Medulla oblongata (tissue), 1 donor: ENCODE measurements at regions not wholly inside any gene's neighbourhood (a gene's known extent, or its start where the extent isn't known, plus 50 kb on each side); places are given as distances from the start of the nearest gene placed in this dataset.

ENCODE experiments used
- DNase-seq: peaks from one replicate; pipeline ENCODE4 v3.0.0-alpha.2; 2015; ENCODE audit errors: extremely low spot score

- DNase-seq, result no peak
These were observed 273.6 kb upstream of the KLF6 start for GRCh38 chr10:4058514-4059029.

GRCh38 chr10:4057725-4058513 lies 272.9 kb upstream of the KLF6 start:
- DNase-seq, result no peak

GRCh38 chr10:4057021-4057420 lies 272.0 kb upstream of the KLF6 start:
- DNase-seq, result no peak

GRCh38 chr10:4054656-4055435 lies 269.8 kb upstream of the KLF6 start:
- no peak for DNase-seq

- peak; percentile 24 for DNase-seq
These were observed 268.9 kb upstream of the KLF6 start for GRCh38 chr10:4053940-4054339.

- DNase-seq, result no peak
These were observed 266.7 kb upstream of the KLF6 start for GRCh38 chr10:4051641-4052151.

- DNase-seq, result peak; percentile 65
These were observed 266.1 kb upstream of the KLF6 start for GRCh38 chr10:4051011-4051640.

GRCh38 chr10:4050061-4050460 lies 265.1 kb upstream of the KLF6 start:
- DNase-seq, result no peak

- no peak for DNase-seq
These were observed 264.3 kb upstream of the KLF6 start for GRCh38 chr10:4049348-4049747.

- no peak for DNase-seq
These were observed 263.3 kb upstream of the KLF6 start for GRCh38 chr10:4048236-4048864.

- no peak for DNase-seq
These were observed 261.8 kb upstream of the KLF6 start for GRCh38 chr10:4046712-4047354.

- DNase-seq, result peak; percentile 60
These were observed 261.0 kb upstream of the KLF6 start for GRCh38 chr10:4046030-4046429.

- DNase-seq, result no peak
These were observed 259.1 kb upstream of the KLF6 start for GRCh38 chr10:4043897-4044665.

GRCh38 chr10:4041635-4042034 lies 256.6 kb upstream of the KLF6 start:
- DNase-seq, result no peak

GRCh38 chr10:4038000-4038399 lies 253.0 kb upstream of the KLF6 start:
- no peak for DNase-seq

- DNase-seq, result no peak
These were observed 250.6 kb upstream of the KLF6 start for GRCh38 chr10:4035599-4035945.

GRCh38 chr10:4034907-4035598 lies 250.0 kb upstream of the KLF6 start:
- DNase-seq, result peak; percentile 34

GRCh38 chr10:4033341-4033896 lies 248.4 kb upstream of the KLF6 start:
- no peak for DNase-seq

- no peak for DNase-seq
These were observed 244.9 kb upstream of the KLF6 start for GRCh38 chr10:4029866-4030265.
